ENCODE measurements at regions not wholly inside any gene's neighbourhood (a gene's known extent, or its start where the extent isn't known, plus 50 kb on each side); places are given as distances from the start of the nearest gene placed in this dataset.

DNA sequence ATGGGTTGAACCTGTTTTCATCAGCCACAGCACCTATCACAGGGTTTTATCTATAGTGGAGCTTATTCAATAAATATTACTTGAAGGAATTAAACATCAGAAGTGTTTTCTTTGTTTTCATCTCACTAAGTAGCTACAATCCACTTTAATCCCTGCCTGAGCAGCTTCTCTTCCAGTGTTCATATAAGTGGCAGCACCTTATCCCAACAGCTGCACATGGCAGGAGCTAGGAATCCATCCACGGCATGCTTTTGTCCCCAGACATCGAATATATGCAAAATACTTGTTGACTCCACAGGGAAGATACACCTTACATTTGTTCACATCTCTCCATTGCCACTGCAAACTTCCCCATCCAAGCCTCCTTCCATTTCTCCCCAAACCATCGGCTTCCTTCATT, 549.8 kb upstream of the FAM241A start:
- CTCF ChIA-PET, result interaction anchor here (1.4 to 1.5 kb wide), 2 partner anchors 10 to 15 kb away, joined by 5 read pairs; no protein-coding TSS in a partner anchor
- Histone ChIP-seq H3K4me2 (ENCODE audit: insufficient read depth, low read length) (no peak overlapping the region), H3K79me2 (ENCODE audit: control insufficient read depth, insufficient read depth, low read length) (no peaks in the 10 kb centered on the region), H3K9me1 (replicated peaks; ENCODE audit: control insufficient read depth, extremely low read depth, insufficient read depth, low read length) (peaks cover 3% of the 10 kb centered on the region), H2AFZ (ENCODE audit: low read depth, low read length) (no peak overlapping the region), H3K4me1 (ENCODE audit: control insufficient read depth, extremely low read depth, insufficient read depth, low read length) (no peaks in the 10 kb centered on the region), H3K27ac (ENCODE audit: insufficient read depth, low read depth, low read length) (no peak overlapping the region), H3K4me3 (replicated peaks in 1 of 3; ENCODE audit: insufficient read depth in 1 of 3, low read depth in 1 of 3, low read length in 3 of 3) (no peak overlapping the region), H3K27me3 (ENCODE audit: control insufficient read depth in 2 of 2, insufficient read depth in 2 of 2, low read length in 2 of 2) (no peaks in the 10 kb centered on the region), H3K9me3 (replicated peaks; ENCODE audit: control insufficient read depth, insufficient read depth, low read length) (no peaks in the 10 kb centered on the region), H4K20me1 (replicated peaks; ENCODE audit: control insufficient read depth, extremely low read depth, insufficient read depth, low read length) (no peaks in the 10 kb centered on the region), H3K9ac (replicated peaks; ENCODE audit: extremely low read depth, insufficient read depth, low read length) (no peak overlapping the region), H3K36me3 (ENCODE audit: control insufficient read depth in 2 of 2, extremely low read depth in 1 of 2, insufficient read depth in 2 of 2, low read length in 2 of 2) (no peaks in the 10 kb centered on the region)
- FAIRE-seq (no peak), DNase-seq (ENCODE audit: low read depth, low spot score) (no peak)
- no peak for TF ChIP-seq FOS (IDR thresholded peaks at IDR 0.05; ENCODE audit: borderline replicate concordance, insufficient read depth, low read length)
- TF ChIP-seq MYC (IDR thresholded peaks at IDR 0.05; ENCODE audit: low read depth, low read length), result no peak
- no peak for TF ChIP-seq POLR2A (IDR thresholded peaks at IDR 0.05; ENCODE audit: low read depth, low read length)
- BruUV-seq (replicated peaks), result no TSS peak
- intact Hi-C loops (cut with micrococcal nuclease) (no loop called here), dilution Hi-C loops (cut with MboI; ENCODE audit: extremely low pct_ligation_motif_present, low sequenced_read_pairs) (no loop called here)
- POLR2A ChIA-PET, result no interaction called here

DNA sequence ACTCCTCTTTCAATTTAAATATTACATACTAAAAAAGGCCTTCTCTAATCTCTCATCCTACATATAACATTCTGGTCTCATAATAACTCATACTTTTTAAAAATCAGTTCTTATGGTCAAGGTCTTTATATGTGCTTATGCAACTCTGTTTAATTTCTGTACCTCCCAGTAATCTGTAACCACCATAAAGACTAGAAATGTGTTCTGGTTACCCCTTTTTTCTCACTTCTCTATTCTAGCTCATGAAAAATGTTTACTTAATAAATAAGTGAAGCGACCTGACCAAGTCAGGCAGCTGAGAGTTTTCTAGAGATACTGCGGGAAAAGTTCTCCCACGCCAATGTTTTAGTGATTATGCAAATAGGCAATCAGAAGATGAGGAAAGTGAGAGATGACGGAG, 548.8 kb upstream of the FAM241A start:
- no peak for TF ChIP-seq FOS (IDR thresholded peaks at IDR 0.05; ENCODE audit: borderline replicate concordance, insufficient read depth, low read length)
- TF ChIP-seq JUN (IDR thresholded peaks at IDR 0.05; ENCODE audit: borderline replicate concordance, insufficient read depth, insufficient read length, low read depth), result no peak
- no peak for TF ChIP-seq GATA2 (IDR thresholded peaks at IDR 0.05; ENCODE audit: insufficient read depth, insufficient read length, low read depth, low read length)
- TF ChIP-seq CTCF (IDR thresholded peaks at IDR 0.05; ENCODE audit: extremely low read depth in 1 of 2, insufficient read depth in 1 of 2, low read depth in 1 of 2, low read length in 2 of 2), result no peak
- no peak for TF ChIP-seq POLR2AphosphoS5 (IDR thresholded peaks at IDR 0.05; ENCODE audit: insufficient read depth, low read depth, low read length)
- TF ChIP-seq, protein P1, sequence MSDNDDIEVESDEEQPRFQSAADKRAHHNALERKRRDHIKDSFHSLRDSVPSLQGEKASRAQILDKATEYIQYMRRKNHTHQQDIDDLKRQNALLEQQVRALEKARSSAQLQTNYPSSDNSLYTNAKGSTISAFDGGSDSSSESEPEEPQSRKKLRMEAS (IDR thresholded peaks at IDR 0.05; ENCODE audit: insufficient read depth, insufficient read length), result no peak
- TF ChIP-seq MYC (IDR thresholded peaks at IDR 0.05; ENCODE audit: low read depth, low read length), result no peak
- TF ChIP-seq POLR2A (IDR thresholded peaks at IDR 0.05; ENCODE audit: low read depth, low read length), result no peak
- TF ChIP-seq EZH2 (IDR thresholded peaks at IDR 0.05; ENCODE audit: borderline replicate concordance, low read depth, low read length, severe bottlenecking), result no peak

More for the DNA sequence above, 548.8 kb upstream of the FAM241A start:
- DNase-seq (ENCODE audit: low read depth, low spot score), result no peak
- no peak for FAIRE-seq
- no peaks in the 10 kb centered on the region for H3K36me3 ChIP-seq (ENCODE audit: control insufficient read depth in 2 of 2, extremely low read depth in 1 of 2, insufficient read depth in 2 of 2, low read length in 2 of 2)
- no TSS peak for BruUV-seq (replicated peaks)
- H3K9ac ChIP-seq (replicated peaks; ENCODE audit: extremely low read depth, insufficient read depth, low read length), result no peak overlapping the region
- ChIA-PET POLR2A (no interaction called here), CTCF (interaction anchor here (1.4 kb wide), 1 partner anchor 9 kb away, joined by 5 read pairs; no protein-coding TSS in a partner anchor)
- dilution Hi-C loops (cut with MboI; ENCODE audit: extremely low pct_ligation_motif_present, low sequenced_read_pairs), result no loop called here
- H3K4me2 ChIP-seq (ENCODE audit: insufficient read depth, low read length), result no peak overlapping the region
- intact Hi-C loops (cut with micrococcal nuclease), result no loop called here
- H3K4me3 ChIP-seq (replicated peaks in 1 of 3; ENCODE audit: insufficient read depth in 1 of 3, low read depth in 1 of 3, low read length in 3 of 3), result no peak overlapping the region
- no peak overlapping the region for H3K27ac ChIP-seq (ENCODE audit: insufficient read depth, low read depth, low read length)
- no peaks in the 10 kb centered on the region for H3K9me3 ChIP-seq (replicated peaks; ENCODE audit: control insufficient read depth, insufficient read depth, low read length)
- no peaks in the 10 kb centered on the region for H4K20me1 ChIP-seq (replicated peaks; ENCODE audit: control insufficient read depth, extremely low read depth, insufficient read depth, low read length)
- H3K79me2 ChIP-seq (ENCODE audit: control insufficient read depth, insufficient read depth, low read length), result no peaks in the 10 kb centered on the region
- H2AFZ ChIP-seq (ENCODE audit: low read depth, low read length), result no peak overlapping the region
- H3K4me1 ChIP-seq (ENCODE audit: control insufficient read depth, extremely low read depth, insufficient read depth, low read length), result no peaks in the 10 kb centered on the region
- no peaks in the 10 kb centered on the region for H3K27me3 ChIP-seq (ENCODE audit: control insufficient read depth in 2 of 2, insufficient read depth in 2 of 2, low read length in 2 of 2)
- peaks cover 3% of the 10 kb centered on the region for H3K9me1 ChIP-seq (replicated peaks; ENCODE audit: control insufficient read depth, extremely low read depth, insufficient read depth, low read length)

Measured in endothelial cell of umbilical vein (primary cell).